SU-DHL-6 (cell line): ENCODE measurements at regions not wholly inside any gene's neighbourhood (a gene's known extent, or its start where the extent isn't known, plus 50 kb on each side); places are given as distances from the start of the nearest gene placed in this dataset.

Experiments
- CTCF ChIP-seq: fragments of 200-600 bp; sonication (generic); IDR thresholded peaks from one replicate; pipeline ENCODE4 v1.5.1; 2017; ENCODE audit warnings: antibody characterized with exemption, mild to moderate bottlenecking, low read length, moderate library complexity; ENCODE audit not compliant: insufficient read depth, poor library complexity, severe bottlenecking
- EZH2phosphoT487 ChIP-seq: fragments of 200-600 bp; sonication (generic), shearing (Covaris generic); conservative IDR thresholded peaks from 2 replicates; pipeline ENCODE4 v1.6.1; 2018; ENCODE audit warnings: mild to moderate bottlenecking, antibody characterized with exemption, low read length, moderate library complexity, mixed read lengths

GRCh38 chr2:155391613-155392130, 693.2 kb downstream of the KCNJ3 start:
- no peak for TF ChIP-seq CTCF
- TF ChIP-seq EZH2phosphoT487: no peak
